ENCODE measurements at regions not wholly inside any gene's neighbourhood (a gene's known extent, or its start where the extent isn't known, plus 50 kb on each side); places are given as distances from the start of the nearest gene placed in this dataset.

DNA sequence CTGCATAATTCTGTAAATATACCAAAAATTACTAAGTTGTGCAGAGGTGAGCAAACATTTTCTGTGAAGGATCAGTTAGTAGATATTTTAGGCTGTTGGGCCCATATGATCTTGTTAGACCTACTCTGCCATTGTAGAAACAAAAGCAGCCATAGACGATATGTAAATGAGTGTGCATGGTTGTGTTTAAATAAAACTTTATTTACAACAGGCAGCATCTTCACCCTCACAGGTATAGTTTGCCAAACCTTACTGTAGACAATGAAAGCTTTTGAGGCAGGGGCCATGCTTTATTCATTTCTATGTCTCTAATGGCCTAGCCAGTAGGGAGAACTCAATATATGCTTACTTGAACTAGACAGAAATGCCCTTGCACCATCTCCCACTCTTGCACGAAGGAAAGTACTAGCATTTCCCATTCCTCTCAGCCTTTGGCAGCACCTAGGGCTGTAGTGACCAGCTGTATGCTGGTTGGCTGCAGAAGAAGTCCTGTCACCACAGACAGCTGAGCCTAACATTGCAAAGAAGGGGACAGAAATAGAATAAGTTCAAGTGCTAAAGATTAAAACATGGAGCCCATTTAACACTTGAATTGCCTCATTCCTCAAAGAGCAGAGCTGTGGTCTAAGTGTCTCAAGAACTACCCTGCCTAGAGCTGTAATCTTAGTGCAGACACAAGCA is 305.1 kb upstream of the MGAT5 start (continued):
- TF ChIP-seq, protein P1, sequence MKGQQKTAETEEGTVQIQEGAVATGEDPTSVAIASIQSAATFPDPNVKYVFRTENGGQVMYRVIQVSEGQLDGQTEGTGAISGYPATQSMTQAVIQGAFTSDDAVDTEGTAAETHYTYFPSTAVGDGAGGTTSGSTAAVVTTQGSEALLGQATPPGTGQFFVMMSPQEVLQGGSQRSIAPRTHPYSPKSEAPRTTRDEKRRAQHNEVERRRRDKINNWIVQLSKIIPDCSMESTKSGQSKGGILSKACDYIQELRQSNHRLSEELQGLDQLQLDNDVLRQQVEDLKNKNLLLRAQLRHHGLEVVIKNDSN (IDR thresholded peaks at IDR 0.05; ENCODE audit: borderline replicate concordance, low read depth), result no peak
- TF ChIP-seq, protein P2, sequence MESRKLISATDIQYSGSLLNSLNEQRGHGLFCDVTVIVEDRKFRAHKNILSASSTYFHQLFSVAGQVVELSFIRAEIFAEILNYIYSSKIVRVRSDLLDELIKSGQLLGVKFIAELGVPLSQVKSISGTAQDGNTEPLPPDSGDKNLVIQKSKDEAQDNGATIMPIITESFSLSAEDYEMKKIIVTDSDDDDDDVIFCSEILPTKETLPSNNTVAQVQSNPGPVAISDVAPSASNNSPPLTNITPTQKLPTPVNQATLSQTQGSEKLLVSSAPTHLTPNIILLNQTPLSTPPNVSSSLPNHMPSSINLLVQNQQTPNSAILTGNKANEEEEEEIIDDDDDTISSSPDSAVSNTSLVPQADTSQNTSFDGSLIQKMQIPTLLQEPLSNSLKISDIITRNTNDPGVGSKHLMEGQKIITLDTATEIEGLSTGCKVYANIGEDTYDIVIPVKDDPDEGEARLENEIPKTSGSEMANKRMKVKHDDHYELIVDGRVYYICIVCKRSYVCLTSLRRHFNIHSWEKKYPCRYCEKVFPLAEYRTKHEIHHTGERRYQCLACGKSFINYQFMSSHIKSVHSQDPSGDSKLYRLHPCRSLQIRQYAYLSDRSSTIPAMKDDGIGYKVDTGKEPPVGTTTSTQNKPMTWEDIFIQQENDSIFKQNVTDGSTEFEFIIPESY (IDR thresholded peaks at IDR 0.05; ENCODE audit: borderline replicate concordance, low read depth), result no peak

DNA sequence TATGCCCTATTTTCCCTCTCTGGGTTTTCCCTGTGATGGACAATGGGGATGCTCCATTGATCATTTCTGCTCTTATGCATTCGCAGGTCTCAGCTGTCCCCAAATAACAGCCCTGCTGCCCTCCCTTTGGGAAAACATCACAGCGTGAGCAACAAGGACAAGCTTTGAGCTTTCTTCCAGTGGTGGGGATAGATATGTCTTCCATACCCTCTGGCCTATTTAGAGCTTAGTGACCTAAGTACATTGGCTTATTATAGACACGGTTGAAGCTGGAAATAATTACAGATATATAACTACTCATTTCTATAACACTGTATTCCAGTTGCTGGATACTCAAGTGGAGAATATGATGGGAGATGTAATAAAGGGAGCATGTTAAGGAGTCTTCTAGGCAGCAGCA is 304.3 kb upstream of the MGAT5 start:
- TF ChIP-seq SMC3 (IDR thresholded peaks at IDR 0.05; ENCODE audit: low read depth, low read length) (no peak), TCF12 (IDR thresholded peaks at IDR 0.05) (no peak), POLR2AphosphoS5 (IDR thresholded peaks at IDR 0.05; ENCODE audit: low read depth, low read length) (no peak), EZH2phosphoT487 (IDR thresholded peaks at IDR 0.05; ENCODE audit: borderline replicate concordance, low read depth) (no peak), RAD21 (IDR thresholded peaks at IDR 0.05; ENCODE audit: low read length) (no peak), YY1 (IDR thresholded peaks at IDR 0.05; ENCODE audit: low read depth) (no peak), EP300 (IDR thresholded peaks at IDR 0.05; ENCODE audit: borderline replicate concordance in 1 of 2, low read depth in 1 of 2, low read length in 1 of 2) (no peak), NFIC (IDR thresholded peaks at IDR 0.05; ENCODE audit: borderline replicate concordance) (no peak), MEF2A (IDR thresholded peaks at IDR 0.05; ENCODE audit: borderline replicate concordance, low read depth) (no peak), FOXM1 (IDR thresholded peaks at IDR 0.05; ENCODE audit: low read depth) (no peak), JUND (IDR thresholded peaks at IDR 0.05) (no peak), NRF1 (IDR thresholded peaks at IDR 0.05; ENCODE audit: low read depth, low read length) (no peak), GATA2 (CRISPR knock-in tag; IDR thresholded peaks at IDR 0.05) (no peak), TEAD4 (IDR thresholded peaks at IDR 0.05; ENCODE audit: borderline replicate concordance, insufficient read depth) (no peak)
- TF ChIP-seq, protein P3, sequence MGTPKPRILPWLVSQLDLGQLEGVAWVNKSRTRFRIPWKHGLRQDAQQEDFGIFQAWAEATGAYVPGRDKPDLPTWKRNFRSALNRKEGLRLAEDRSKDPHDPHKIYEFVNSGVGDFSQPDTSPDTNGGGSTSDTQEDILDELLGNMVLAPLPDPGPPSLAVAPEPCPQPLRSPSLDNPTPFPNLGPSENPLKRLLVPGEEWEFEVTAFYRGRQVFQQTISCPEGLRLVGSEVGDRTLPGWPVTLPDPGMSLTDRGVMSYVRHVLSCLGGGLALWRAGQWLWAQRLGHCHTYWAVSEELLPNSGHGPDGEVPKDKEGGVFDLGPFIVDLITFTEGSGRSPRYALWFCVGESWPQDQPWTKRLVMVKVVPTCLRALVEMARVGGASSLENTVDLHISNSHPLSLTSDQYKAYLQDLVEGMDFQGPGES (IDR thresholded peaks at IDR 0.05; ENCODE audit: low read depth, low read length), result no peak
- TF ChIP-seq, protein P4, sequence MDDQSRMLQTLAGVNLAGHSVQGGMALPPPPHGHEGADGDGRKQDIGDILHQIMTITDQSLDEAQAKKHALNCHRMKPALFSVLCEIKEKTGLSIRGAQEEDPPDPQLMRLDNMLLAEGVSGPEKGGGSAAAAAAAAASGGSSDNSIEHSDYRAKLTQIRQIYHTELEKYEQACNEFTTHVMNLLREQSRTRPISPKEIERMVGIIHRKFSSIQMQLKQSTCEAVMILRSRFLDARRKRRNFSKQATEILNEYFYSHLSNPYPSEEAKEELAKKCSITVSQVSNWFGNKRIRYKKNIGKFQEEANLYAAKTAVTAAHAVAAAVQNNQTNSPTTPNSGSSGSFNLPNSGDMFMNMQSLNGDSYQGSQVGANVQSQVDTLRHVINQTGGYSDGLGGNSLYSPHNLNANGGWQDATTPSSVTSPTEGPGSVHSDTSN (IDR thresholded peaks at IDR 0.05), result no peak
- TF ChIP-seq, protein P5, sequence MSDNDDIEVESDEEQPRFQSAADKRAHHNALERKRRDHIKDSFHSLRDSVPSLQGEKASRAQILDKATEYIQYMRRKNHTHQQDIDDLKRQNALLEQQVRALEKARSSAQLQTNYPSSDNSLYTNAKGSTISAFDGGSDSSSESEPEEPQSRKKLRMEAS (IDR thresholded peaks at IDR 0.05; ENCODE audit: low read depth), result no peak
- Histone ChIP-seq H3K4me3 (ENCODE audit: low read depth in 2 of 2, low read length in 1 of 2) (no peak overlapping the region), H3K4me2 (no peak overlapping the region), H3K9me3 (no peaks in the 10 kb centered on the region), H3K27ac (ENCODE audit: low read depth in 2 of 2, low read length in 1 of 2) (no peak overlapping the region), H3K9me2 (no peaks in the 10 kb centered on the region), H4K20me1 (ENCODE audit: insufficient read depth) (no peaks in the 10 kb centered on the region), H3F3A (replicated peaks; ENCODE audit: insufficient read depth) (no peaks in the 10 kb centered on the region), H3K9ac (no peak overlapping the region), H3K79me2 (ENCODE audit: insufficient read depth) (no peaks in the 10 kb centered on the region), H3K36me3 (replicated peaks in 1 of 2; ENCODE audit: control insufficient read depth in 1 of 2, insufficient read depth in 2 of 2, low read length in 1 of 2) (no peaks in the 10 kb centered on the region), H2AFZ (ENCODE audit: low read depth) (no peak overlapping the region), H3K4me1 (ENCODE audit: control insufficient read depth in 1 of 2, insufficient read depth in 2 of 2, low read depth in 1 of 2, low read length in 1 of 2) (no peaks in the 10 kb centered on the region), H3K27me3 (ENCODE audit: insufficient read depth) (no peaks in the 10 kb centered on the region)
- no peak for DNase-seq
- CTCF ChIA-PET, result interaction anchor here (1.1 to 1.2 kb wide), 3 partner anchors 63 to 169 kb away, joined by 3 to 4 read pairs (median 3); no protein-coding TSS in a partner anchor
- POLR2A ChIA-PET, result no interaction called here
- WGBS (ENCODE audit: low lambda C conversion rate), result 16% methylated on average over 3 of the region's 3 CpGs
